ENCODE measurements at regions not wholly inside any gene's neighbourhood (a gene's known extent, or its start where the extent isn't known, plus 50 kb on each side); places are given as distances from the start of the nearest gene placed in this dataset.

DNA sequence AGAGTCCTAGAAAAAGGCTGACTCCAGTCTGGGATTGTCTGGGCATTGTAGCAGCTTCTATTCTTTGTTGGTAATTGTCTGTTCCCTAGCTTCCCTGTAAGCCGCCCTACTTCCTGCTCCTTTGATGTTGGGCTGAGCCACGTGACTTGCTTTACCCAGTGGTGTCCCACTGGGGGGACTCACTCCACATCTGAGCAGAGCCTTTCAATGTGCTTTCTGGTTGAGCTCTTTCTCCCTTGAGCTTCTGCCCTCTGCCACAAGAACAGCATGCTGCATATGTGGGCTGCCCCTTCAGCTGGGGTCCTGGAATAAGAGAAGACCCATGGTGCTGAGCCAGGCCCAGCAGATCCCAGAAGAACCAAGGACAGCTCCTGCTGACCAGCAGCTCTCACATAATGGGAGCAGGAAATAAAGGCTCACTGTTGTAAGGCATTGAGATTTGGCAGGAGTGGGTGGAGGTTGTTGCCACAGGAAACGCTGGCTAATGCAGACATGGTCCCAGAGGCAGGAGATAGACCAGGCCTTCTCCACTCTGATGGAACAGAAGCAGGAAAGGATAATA is 276.3 kb upstream of the GJB5 start:
- TF ChIP-seq, protein P1, sequence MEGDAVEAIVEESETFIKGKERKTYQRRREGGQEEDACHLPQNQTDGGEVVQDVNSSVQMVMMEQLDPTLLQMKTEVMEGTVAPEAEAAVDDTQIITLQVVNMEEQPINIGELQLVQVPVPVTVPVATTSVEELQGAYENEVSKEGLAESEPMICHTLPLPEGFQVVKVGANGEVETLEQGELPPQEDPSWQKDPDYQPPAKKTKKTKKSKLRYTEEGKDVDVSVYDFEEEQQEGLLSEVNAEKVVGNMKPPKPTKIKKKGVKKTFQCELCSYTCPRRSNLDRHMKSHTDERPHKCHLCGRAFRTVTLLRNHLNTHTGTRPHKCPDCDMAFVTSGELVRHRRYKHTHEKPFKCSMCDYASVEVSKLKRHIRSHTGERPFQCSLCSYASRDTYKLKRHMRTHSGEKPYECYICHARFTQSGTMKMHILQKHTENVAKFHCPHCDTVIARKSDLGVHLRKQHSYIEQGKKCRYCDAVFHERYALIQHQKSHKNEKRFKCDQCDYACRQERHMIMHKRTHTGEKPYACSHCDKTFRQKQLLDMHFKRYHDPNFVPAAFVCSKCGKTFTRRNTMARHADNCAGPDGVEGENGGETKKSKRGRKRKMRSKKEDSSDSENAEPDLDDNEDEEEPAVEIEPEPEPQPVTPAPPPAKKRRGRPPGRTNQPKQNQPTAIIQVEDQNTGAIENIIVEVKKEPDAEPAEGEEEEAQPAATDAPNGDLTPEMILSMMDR (IDR thresholded peaks at IDR 0.05) = no peak
- H3K4me1 ChIP-seq = no peaks in the 10 kb centered on the region
- no peak overlapping the region for H3K4me2 ChIP-seq (ENCODE audit: low read length)

GRCh38 chr1:34479731-34480130 is 275.1 kb upstream of the GJB5 start:
- H3K4me1 ChIP-seq = no peaks in the 10 kb centered on the region
- no peaks in the 10 kb centered on the region for H3K79me2 ChIP-seq
- no peak overlapping the region for H3K9ac ChIP-seq
- H3K4me2 ChIP-seq (ENCODE audit: low read length) = no peak overlapping the region
- no peaks in the 10 kb centered on the region for H3K27me3 ChIP-seq (ENCODE audit: control insufficient read depth, insufficient read depth, low read length)
- no peak overlapping the region for H3K27ac ChIP-seq
- TF ChIP-seq, protein P1 (IDR thresholded peaks at IDR 0.05) = no peak
- H3K36me3 ChIP-seq (ENCODE audit: control insufficient read depth, insufficient read depth, low read length) = no peaks in the 10 kb centered on the region
- H2AFZ ChIP-seq = no peak overlapping the region
- H3K9me3 ChIP-seq (ENCODE audit: control insufficient read depth, low read length) = no peaks in the 10 kb centered on the region
- H3K4me3 ChIP-seq (ENCODE audit: low read depth, low read length) = no peak overlapping the region

More for the DNA sequence above, 276.3 kb upstream of the GJB5 start:
- Histone ChIP-seq H3K9ac (no peak overlapping the region), H2AFZ (no peak overlapping the region), H3K9me3 (ENCODE audit: control insufficient read depth, low read length) (no peaks in the 10 kb centered on the region), H3K36me3 (ENCODE audit: control insufficient read depth, insufficient read depth, low read length) (no peaks in the 10 kb centered on the region), H3K27me3 (ENCODE audit: control insufficient read depth, insufficient read depth, low read length) (no peaks in the 10 kb centered on the region), H3K79me2 (no peaks in the 10 kb centered on the region), H3K27ac (no peak overlapping the region), H3K4me3 (ENCODE audit: low read depth, low read length) (no peak overlapping the region)

- H3K9ac ChIP-seq = no peak overlapping the region
- no peaks in the 10 kb centered on the region for H3K27me3 ChIP-seq (ENCODE audit: control insufficient read depth, insufficient read depth, low read length)
- no peaks in the 10 kb centered on the region for H3K36me3 ChIP-seq (ENCODE audit: control insufficient read depth, insufficient read depth, low read length)
- H3K4me1 ChIP-seq = no peaks in the 10 kb centered on the region
- TF ChIP-seq, protein P1 (IDR thresholded peaks at IDR 0.05) = no peak
- H3K4me2 ChIP-seq (ENCODE audit: low read length) = no peak overlapping the region
- no peaks in the 10 kb centered on the region for H3K79me2 ChIP-seq
- H3K4me3 ChIP-seq (ENCODE audit: low read depth, low read length) = no peak overlapping the region
- no peaks in the 10 kb centered on the region for H3K9me3 ChIP-seq (ENCODE audit: control insufficient read depth, low read length)
- H2AFZ ChIP-seq = no peak overlapping the region
- no peak overlapping the region for H3K27ac ChIP-seq
Measured at GRCh38 chr1:34488080-34488708, 266.7 kb upstream of the GJB5 start.

GRCh38 chr1:34500451-34500850 is 254.4 kb upstream of the GJB5 start:
- no peaks in the 10 kb centered on the region for H3K36me3 ChIP-seq (ENCODE audit: control insufficient read depth, insufficient read depth, low read length)
- no peaks in the 10 kb centered on the region for H3K9me3 ChIP-seq (ENCODE audit: control insufficient read depth, low read length)
- H3K27ac ChIP-seq = no peak overlapping the region
- no peaks in the 10 kb centered on the region for H3K27me3 ChIP-seq (ENCODE audit: control insufficient read depth, insufficient read depth, low read length)
- no peaks in the 10 kb centered on the region for H3K4me1 ChIP-seq
- H3K9ac ChIP-seq = no peak overlapping the region
- H2AFZ ChIP-seq = no peak overlapping the region
- H3K79me2 ChIP-seq = no peaks in the 10 kb centered on the region
- no peak overlapping the region for H3K4me3 ChIP-seq (ENCODE audit: low read depth, low read length)
- H3K4me2 ChIP-seq (ENCODE audit: low read length) = no peak overlapping the region
- TF ChIP-seq, protein P1 (IDR thresholded peaks at IDR 0.05) = no peak

- H3K4me3 ChIP-seq (ENCODE audit: low read depth, low read length) = no peak overlapping the region
- H3K9ac ChIP-seq = no peak overlapping the region
- H2AFZ ChIP-seq = no peak overlapping the region
- no peaks in the 10 kb centered on the region for H3K36me3 ChIP-seq (ENCODE audit: control insufficient read depth, insufficient read depth, low read length)
- no peaks in the 10 kb centered on the region for H3K27me3 ChIP-seq (ENCODE audit: control insufficient read depth, insufficient read depth, low read length)
- H3K79me2 ChIP-seq = no peaks in the 10 kb centered on the region
- TF ChIP-seq, protein P1 (IDR thresholded peaks at IDR 0.05) = no peak
- H3K9me3 ChIP-seq (ENCODE audit: control insufficient read depth, low read length) = no peaks in the 10 kb centered on the region
- H3K4me2 ChIP-seq (ENCODE audit: low read length) = no peak overlapping the region
- H3K4me1 ChIP-seq = no peaks in the 10 kb centered on the region
- H3K27ac ChIP-seq = no peak overlapping the region
Measured at GRCh38 chr1:34511802-34512201, 243.0 kb upstream of the GJB5 start.

All from parathyroid adenoma (tissue), 2 donors.